Testis (tissue), 2 donors: ENCODE measurements at regions not wholly inside any gene's neighbourhood (a gene's known extent, or its start where the extent isn't known, plus 50 kb on each side); places are given as distances from the start of the nearest gene placed in this dataset.

Source experiments
- POLR2A ChIP-seq: fragments of 450-650 bp; IDR thresholded peaks from one replicate; pipeline ENCODE4 v1.6.1; 2017; ENCODE audit warnings: antibody characterized with exemption, mild to moderate bottlenecking, moderate library complexity
- TF ChIP-seq, protein P1 (sequence below), 3 experiments: fragments of 450-650 bp in 2 of 3; fragments of 200-600 bp in 1 of 3; sonication (generic) in 1 of 3; IDR thresholded peaks; one replicate each; pipeline ENCODE4 v1.5.1; 2016 to 2019; ENCODE audit warnings: antibody characterized with exemption in 3 of 3, mild to moderate bottlenecking in 2 of 3, moderate library complexity in 1 of 3

DNA sequence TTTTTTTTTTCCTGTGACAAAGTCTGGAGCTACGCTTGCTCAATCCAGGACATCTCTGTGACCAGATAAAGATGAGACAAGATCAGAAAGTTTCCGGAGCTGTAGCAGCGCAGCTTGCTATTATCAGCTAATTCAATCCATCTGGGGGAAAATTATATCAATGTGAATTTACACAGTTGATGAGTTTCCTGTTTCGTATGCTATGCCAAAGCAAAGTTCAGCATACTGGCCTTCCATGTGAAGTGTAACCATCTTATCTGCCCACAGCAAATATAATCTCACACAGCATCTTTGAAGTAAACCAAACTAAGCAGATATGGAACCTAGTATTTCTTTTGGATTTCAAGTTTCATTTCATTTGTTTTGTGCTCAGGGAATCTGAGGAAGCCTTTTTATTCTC lies 1767.7 kb downstream of the EFNA5 start:
- TF ChIP-seq, protein P1, sequence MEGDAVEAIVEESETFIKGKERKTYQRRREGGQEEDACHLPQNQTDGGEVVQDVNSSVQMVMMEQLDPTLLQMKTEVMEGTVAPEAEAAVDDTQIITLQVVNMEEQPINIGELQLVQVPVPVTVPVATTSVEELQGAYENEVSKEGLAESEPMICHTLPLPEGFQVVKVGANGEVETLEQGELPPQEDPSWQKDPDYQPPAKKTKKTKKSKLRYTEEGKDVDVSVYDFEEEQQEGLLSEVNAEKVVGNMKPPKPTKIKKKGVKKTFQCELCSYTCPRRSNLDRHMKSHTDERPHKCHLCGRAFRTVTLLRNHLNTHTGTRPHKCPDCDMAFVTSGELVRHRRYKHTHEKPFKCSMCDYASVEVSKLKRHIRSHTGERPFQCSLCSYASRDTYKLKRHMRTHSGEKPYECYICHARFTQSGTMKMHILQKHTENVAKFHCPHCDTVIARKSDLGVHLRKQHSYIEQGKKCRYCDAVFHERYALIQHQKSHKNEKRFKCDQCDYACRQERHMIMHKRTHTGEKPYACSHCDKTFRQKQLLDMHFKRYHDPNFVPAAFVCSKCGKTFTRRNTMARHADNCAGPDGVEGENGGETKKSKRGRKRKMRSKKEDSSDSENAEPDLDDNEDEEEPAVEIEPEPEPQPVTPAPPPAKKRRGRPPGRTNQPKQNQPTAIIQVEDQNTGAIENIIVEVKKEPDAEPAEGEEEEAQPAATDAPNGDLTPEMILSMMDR (IDR thresholded peaks at IDR 0.05) = no peak
- TF ChIP-seq POLR2A = no peak
